ENCODE measurements at regions not wholly inside any gene's neighbourhood (a gene's known extent, or its start where the extent isn't known, plus 50 kb on each side); places are given as distances from the start of the nearest gene placed in this dataset.
"Not testable (repeated sequence)": the region's sequence is repeated elsewhere in the genome, so short reads cannot be mapped to it uniquely, and the experiment has no call there.

GRCh38 chr21:14058566-14058965, 152.2 kb downstream of the LIPI start:
- no peak for DNase-seq (ENCODE audit: low read depth)

- DNase-seq (ENCODE audit: low read depth), result not testable (repeated sequence)
These were observed 152.8 kb downstream of the LIPI start for GRCh38 chr21:14057841-14058481.

DNA sequence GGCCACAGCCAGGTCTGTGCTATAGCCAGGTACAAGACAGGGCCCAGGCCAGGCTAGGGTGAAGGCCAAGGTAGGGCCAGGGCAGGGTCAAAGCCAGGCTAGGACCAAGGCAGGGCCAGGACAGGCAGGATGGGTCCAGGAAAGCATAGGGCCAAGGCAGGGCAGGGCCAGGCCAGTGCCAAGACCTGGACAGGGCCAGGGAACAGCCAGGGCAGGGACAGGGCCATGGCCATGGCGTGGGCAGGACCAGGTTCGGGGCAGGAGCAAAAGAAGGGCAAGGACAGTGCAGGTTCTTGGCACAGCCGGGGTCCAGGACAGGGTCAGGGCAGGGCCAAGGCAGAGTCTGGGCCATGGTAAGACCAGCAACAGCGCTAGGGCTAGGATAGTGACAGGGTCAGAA, 153.4 kb downstream of the LIPI start:
- DNase-seq (ENCODE audit: low read depth), result no peak

- DNase-seq (ENCODE audit: low read depth), result no peak
These were observed 154.0 kb downstream of the LIPI start for GRCh38 chr21:14056771-14057191.

DNA sequence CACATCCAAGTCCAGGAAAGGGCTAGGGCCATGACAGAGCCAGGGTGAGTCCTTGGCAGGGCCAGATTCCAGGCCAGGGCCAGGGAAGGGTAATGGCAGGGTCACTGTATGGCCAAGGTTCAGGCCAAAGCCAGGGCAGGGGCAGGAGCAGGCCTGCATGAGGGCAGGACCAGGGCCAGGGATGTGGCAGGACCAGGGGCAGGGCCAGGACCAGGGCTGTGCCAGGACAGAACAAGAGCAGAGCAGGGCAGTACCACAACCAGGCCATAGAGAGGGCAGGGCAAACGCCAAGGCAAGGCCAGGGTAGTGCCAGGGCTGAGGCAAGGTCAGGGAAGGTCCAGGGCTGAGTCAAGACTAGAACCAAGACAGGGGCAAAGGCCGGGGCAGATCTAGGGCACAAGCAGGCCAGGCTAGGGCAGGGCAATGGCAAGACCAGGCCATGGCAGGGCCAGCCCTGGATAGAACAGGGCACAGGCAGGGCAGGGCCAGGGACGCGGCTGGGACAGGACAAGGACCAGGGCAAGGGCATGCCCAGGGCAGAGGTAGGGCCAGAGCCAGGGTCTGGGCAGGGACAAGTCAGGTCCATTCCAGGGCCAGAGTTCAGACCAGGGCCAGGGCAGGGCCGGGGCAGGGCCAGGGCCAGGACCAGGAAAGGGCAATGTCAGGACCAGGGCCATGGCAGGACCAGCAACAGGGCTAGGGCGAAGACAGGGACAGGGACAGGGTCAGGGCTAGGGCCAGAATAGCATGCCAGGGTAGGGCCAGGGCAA, 154.8 kb downstream of the LIPI start:
- not testable (repeated sequence) for DNase-seq (ENCODE audit: low read depth)

- no peak for DNase-seq (ENCODE audit: low read depth)
These were observed 156.1 kb downstream of the LIPI start for GRCh38 chr21:14054682-14055081.

DNA sequence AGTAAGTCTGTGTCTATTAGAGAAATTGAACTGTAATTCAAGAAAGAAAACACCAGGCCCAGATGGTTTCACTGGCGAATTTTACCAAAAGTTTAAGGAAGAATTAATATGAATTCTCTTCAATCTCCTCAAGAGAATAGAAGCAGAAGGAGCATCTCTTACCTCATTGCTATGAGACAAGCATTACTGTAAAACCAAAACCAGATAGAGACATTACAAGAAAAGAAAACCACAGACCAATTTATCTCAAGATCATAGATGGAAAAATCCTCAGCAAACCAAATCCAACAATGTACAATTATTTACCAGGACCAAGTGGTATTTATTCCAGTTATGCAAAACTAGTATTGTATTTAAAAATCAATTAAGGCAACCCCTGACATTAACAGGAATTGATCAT, 160.6 kb downstream of the LIPI start:
- DNase-seq (ENCODE audit: low read depth), result no peak

GRCh38 chr21:14046401-14046800, 164.4 kb downstream of the LIPI start:
- DNase-seq (ENCODE audit: low read depth), result no peak

- no peak for DNase-seq (ENCODE audit: low read depth)
These were observed 170.4 kb downstream of the LIPI start for GRCh38 chr21:14040386-14040785.

- DNase-seq (ENCODE audit: low read depth), result not testable (repeated sequence)
These were observed 182.1 kb downstream of the LIPI start for GRCh38 chr21:14028619-14029018.

DNA sequence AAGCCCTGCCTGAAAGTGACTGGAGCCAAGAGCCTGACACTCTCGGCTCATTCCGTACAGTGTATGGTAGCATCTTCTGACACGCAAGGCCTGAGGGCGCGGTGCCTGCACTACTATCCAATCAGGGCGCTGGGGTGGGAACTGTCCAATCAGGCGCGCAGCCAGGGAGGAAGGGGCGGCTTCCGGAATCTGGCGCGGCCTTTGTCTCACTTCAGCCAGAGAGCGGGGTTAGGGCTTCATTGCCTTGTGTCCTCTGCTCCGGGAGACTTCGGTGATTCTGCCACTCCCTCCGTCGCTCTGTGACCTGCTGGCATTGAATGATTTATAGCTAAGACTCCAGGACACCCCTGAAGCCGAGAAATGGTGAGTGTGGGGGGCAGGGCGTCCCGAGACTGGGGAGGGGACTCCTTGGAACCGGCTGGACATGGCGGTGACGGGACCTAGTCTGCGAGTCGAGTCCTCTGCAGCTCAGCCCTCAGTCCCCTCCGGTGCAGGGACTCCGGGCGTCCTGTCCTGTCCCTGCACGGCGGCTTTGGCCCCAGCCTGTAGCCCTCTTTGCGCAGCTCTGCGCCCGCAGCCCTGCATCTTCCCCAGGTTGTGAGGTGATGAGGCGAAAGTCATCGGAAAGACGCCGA, 183.4 kb downstream of the LIPI start:
- DNase-seq (ENCODE audit: low read depth), result peak; percentile 70

DNA sequence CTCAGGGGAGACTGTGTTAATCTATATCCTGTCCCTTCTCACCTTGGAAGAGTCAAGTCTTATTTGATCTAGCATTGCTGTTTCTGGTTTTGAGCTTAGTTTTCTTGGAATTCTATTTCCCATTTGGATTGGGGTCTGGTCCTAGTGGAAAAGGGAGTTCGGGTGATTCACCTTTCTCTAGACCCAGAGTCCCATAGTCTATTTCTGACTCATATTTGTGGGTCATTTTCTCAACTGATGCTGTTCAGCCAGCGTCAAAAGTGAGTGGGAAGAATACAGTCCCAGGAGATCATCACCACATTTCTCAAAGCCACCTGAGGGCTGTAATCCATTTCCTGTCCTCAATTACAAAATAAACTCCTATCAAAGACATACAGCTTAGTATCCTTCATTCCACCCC, 190.6 kb downstream of the LIPI start:
- DNase-seq (ENCODE audit: low read depth), result not testable (repeated sequence)

DNA sequence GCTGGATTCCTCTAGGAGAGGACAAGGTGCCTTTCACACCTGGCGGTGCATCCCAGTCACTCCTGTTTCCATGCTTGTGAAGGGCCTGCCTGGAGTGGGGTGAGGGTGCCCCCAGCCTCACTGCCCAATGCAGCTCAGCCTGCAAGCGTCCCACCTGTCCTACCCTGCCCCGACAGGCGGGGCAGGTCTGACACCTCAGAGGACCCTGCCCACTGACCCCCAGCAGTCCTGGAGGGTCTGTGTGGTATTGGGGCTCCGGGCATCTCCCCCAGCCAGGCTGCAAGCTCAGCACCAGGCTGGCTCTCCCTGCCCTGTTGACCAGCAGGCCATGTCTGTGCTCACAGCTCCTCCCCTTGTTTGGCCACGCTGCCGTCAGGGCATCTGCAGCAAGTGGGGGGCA, 194.9 kb downstream of the LIPI start:
- DNase-seq (ENCODE audit: low read depth), result not testable (repeated sequence)

DNA sequence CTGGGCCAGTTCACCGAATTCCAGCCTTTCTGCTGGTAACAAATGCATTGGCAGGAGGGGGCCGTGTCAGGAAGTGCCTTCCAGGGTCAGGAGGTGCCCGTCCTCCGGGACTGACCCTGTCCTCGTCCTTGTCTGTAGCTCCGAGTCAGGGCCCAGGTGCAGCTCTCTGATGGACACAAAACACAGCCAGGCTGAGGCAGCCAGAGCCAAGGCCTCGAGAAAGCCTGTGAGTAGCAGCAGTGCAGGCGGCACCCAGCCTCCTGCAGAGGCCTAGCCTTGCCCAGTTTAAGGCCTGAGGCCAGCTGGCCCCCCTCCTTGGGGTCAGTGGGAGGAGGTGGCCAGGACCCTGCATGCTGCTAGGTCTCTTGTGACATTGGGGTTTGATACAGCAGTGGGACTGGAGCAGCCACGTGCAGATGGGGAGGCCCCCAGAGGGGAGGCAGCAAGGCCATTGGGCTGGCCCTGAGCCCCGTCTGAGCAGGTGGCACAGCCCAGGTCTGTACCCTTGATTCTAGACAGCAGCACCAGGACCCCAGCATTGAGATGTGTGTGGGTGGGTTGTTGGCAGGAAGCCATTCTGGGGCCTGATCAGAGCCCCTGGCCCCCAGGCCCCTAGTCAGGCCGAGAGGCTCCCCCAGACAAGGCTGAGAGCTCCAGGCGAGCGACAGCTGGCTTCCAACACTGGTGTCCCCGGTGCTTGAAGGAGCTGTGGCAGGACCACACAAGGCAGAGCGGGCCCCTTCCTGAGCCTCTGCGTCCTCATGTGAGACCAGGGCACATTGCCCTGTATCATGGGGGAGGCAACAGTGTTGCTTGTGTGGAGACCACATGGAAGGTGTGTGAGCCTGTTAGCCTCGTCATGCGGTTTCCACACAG, 196.9 kb downstream of the LIPI start:
- not testable (repeated sequence) for DNase-seq (ENCODE audit: low read depth)

GRCh38 chr21:14013056-14013603, 197.6 kb downstream of the LIPI start:
- DNase-seq (ENCODE audit: low read depth), result no peak

DNA sequence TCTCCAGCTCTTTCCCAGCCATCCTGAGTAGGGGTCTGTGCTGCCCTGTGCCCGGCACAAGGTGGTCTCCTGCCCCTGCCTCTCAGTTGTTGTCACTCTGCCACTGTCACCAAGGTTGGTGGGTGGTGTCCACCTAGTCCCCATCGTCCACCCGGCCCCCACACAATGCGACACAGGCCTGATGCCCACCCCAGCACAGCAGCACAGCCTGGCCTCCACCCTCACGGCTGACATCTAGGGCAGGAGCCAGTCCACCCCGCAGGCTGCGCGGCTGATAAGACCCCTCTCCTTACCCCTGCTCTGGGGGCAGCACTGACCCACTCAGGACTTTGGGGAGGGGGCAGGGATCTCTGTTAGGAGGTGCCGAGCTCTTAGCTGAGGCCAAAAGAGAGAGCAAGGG, 198.3 kb downstream of the LIPI start:
- DNase-seq (ENCODE audit: low read depth), result no peak

GRCh38 chr21:14011751-14012150, 199.0 kb downstream of the LIPI start:
- not testable (repeated sequence) for DNase-seq (ENCODE audit: low read depth)

DNA sequence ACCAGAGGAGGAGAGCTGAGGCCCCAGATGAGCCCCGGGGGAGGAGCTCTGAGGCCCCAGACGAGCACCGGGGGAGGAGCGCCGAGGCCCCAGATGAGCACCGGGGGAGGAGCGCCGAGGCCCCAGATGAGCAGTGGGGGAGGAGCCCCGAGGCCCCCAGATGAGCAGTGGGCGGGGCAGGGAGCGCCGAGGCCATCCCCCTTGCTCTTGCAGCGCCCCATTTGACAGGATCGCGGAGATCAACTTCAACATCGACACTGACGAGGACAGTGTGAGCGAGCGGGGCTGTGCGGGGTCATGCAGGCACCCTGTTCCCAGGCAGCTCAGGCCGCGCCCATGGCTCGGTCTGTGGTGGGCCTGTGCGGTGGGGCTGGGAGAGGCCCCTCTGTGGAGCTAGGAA, 199.6 kb downstream of the LIPI start:
- not testable (repeated sequence) for DNase-seq (ENCODE audit: low read depth)

DNA sequence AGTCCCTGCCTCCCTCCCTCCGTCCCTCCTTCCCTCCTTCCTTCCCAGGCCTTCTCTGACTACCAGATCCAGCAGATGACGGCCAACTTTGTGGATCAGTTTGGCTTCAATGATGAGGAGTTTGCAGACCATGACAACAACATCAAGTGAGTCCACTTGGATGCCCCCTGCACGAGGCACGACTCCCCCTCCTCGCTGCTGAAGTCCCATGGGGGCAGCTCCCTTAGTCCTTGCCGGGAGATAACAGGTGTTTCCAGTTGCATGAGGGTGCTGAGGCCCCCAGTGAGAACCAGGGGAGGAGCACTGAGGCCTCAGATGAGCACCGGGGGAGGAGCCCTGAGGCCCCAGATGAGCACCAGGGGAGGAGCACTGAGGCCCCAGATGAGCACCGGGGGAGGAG, 200.0 kb downstream of the LIPI start:
- no peak for DNase-seq (ENCODE audit: low read depth)

DNA sequence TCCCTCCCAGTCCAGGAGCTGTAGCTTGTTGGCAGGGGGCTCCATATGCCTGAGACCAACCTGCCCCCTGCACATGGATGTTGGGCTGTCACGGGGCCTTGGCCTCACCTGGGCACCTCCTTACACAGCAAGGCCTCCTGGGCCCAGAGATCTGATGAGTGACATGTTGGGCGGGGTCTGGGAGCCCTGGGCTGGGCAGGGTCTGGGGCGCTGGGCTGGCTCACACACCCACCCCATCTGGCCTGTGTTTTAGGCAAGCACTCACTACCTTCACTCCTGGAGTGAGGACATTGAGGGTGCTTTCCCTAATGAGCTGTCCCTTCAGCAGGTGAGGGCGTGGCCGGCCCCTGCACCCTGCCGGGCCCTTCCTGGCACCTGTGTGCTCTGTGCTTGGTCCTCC, 200.8 kb downstream of the LIPI start:
- DNase-seq (ENCODE audit: low read depth), result not testable (repeated sequence)

DNA sequence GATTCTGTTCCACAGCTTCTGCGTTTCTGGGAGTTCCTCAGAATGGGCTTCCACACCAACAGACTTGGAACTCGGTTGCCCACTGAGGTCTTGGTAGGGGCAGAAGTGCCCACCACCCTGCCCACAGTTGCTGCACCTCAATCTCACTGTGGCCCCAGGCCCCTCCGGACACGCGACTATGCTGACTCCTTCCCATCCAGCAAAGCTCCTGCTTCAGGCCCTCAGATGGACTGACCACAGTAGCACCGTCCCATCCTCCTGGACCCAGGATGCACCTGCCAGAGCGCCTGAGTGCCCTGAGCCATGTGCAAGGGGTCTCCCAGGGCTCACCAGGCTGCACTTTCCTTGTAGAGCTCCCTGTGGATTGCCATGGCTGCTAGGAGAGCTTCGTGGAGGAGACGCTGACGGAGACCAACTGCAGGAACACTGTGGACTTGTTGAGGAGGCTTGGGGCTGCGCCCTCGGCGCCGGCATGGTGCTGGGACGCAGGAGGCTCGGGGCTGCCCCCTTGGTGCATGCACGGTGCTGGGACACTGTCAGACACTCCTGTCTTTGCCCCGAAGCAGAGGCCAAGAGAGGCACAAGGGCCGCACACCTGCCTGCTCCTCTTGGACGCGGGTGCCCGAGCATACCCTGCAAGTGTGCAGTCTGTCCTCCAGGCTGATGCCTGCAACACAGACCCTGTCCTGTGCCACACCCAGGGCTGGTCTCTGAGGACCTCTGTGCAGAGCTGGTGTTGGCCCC, 201.3 kb downstream of the LIPI start:
- DNase-seq (ENCODE audit: low read depth), result not testable (repeated sequence)

Data from activated T-helper 1 cell treated with Interleukin-2 at 50 U/mL for 16 hours (primary cell).